AG09309 (cell line): ENCODE measurements at regions not wholly inside any gene's neighbourhood (a gene's known extent, or its start where the extent isn't known, plus 50 kb on each side); places are given as distances from the start of the nearest gene placed in this dataset.

Experiments
- DNase-seq: peaks from one replicate; pipeline ENCODE4 v3.0.0-alpha.2; 2010; ENCODE audit warnings: low read depth
- H3K4me3 ChIP-seq: 2 replicates; pipeline ENCODE4 v1.5.1; 2011; ENCODE audit warnings: mild to moderate bottlenecking, low read depth, low read length, moderate library complexity; ENCODE audit not compliant: control insufficient read depth
- CTCF ChIP-seq: IDR thresholded peaks from 2 replicates; pipeline ENCODE4 v1.5.1; 2011; ENCODE audit warnings: mild to moderate bottlenecking, low read depth, low read length, inconsistent platforms; ENCODE audit not compliant: insufficient read depth, control insufficient read depth; ENCODE audit errors: missing control alignments

GRCh38 chr5:17402289-17403121 lies 95.5 kb upstream of the TAF11L2 start:
- TF ChIP-seq CTCF = no peak
- no peak overlapping the region for H3K4me3 ChIP-seq
- DNase-seq = no peak

GRCh38 chr5:17403695-17404490 lies 94.1 kb upstream of the TAF11L2 start:
- no peak overlapping the region for H3K4me3 ChIP-seq
- DNase-seq = no peak
- TF ChIP-seq CTCF = no peak

- no peak for DNase-seq
- no peak for TF ChIP-seq CTCF
Measured at GRCh38 chr5:17405976-17406375, 92.1 kb upstream of the TAF11L2 start.

DNA sequence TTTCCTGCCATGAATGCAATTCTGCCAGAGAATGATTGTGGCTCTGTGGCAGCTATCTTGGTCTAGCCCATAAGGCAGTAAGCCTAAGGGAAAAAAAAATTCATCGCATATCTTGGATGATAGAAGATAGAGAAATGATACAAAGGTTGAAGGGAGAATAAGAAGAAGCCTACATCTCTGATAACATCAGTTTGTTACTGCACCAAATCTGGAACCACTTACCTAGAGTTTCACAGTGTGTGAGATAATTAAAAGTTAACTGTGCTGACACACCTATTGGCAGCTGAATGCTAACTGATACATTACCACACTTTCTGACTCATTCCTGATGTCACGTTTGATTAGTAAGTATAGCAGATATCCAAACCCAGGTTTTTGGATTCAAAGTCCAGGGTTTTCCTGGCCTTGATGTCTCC lies 91.6 kb upstream of the TAF11L2 start:
- no peak overlapping the region for H3K4me3 ChIP-seq
- DNase-seq = no peak
- TF ChIP-seq CTCF = no peak

More at GRCh38 chr5:17405976-17406375, 92.1 kb upstream of the TAF11L2 start:
- H3K4me3 ChIP-seq = no peak overlapping the region

GRCh38 chr5:17411436-17412402 lies 86.3 kb upstream of the TAF11L2 start:
- H3K4me3 ChIP-seq = no peak overlapping the region
- no peak for TF ChIP-seq CTCF

More at GRCh38 chr5:17411436-17412402, 86.3 kb upstream of the TAF11L2 start:
- no peak for DNase-seq
